ENCODE measurements at regions not wholly inside any gene's neighbourhood (a gene's known extent, or its start where the extent isn't known, plus 50 kb on each side); places are given as distances from the start of the nearest gene placed in this dataset.

DNA sequence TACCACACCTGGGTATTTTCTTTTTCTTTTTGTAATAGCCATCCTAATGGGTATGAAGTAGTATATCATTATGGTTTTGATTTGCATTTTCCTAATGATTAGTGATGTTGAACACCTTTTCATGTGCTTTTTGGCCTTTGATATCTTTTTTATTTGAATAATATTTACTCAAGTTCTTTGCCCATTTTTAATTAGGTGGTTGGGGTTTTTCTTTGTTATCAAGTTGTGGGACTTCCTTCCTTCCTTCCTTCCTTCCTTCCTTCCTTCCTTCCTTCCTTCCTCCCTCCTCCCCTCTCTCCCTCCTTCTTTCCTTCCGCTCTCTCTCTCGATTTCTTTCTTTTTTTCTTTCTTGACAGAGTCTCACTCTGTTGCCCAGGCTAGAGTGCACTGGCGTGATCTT is 75.0 kb upstream of the PDGFD start:
- no peak for DNase-seq (ENCODE audit: low read depth)

DNA sequence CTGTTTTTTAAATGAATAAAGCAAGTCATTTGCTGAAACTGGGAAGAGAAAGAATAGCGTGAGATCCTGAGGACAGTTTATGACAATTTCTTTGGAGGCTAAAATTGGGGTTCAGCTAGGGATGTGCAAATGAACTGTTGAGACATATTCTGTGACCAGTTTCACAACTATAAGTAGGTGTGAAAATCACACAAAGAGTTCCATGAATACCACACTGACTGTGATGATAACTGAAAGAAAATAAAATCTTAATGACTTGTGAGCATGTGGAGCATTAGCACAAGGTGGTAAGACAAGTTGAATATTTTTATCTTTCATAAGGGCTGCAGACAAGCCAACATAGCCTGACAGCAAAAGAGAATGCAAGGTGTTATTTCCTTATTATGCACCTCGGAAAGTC is 61.1 kb upstream of the PDGFD start:
- no peak for DNase-seq (ENCODE audit: low read depth)

DNA sequence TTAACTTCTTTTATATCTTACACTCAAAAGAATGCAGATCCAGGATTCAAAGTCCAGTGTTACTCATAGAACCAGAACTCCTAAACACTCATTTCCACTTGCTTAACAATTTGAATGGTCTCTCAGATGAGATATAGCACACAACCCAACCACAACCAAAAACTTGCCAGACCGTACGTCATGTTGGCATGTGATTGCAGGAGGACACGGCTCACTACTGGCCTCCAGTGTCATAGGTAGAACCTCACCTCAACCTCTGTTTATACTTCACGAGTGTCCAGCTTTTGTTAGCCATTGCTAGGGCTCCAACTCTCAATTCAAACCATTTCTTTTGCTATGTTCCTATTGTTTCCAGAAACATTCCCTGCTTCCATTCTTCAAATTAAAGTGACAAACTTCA is 58.5 kb upstream of the PDGFD start:
- no peak for DNase-seq (ENCODE audit: low read depth)

DNA sequence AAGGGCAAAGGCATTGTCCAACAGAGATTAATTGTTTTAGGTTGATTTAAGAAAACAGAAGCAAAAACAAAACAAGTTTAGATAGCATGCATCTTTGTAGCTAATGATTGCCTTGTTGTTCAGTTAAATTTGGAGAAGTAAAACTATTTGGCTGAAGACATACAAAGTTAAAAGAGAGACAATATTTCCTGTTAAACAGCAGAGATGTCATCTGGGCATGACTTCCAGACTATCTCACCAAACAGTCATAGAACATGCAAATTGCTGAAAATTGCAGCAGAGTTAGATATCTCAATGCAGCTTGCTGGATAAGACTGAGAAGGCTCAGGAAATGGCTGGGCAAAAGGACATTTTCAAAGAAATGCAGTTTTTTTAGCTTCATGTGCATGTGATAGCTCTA is 57.5 kb upstream of the PDGFD start:
- DNase-seq (ENCODE audit: low read depth) = no peak

DNA sequence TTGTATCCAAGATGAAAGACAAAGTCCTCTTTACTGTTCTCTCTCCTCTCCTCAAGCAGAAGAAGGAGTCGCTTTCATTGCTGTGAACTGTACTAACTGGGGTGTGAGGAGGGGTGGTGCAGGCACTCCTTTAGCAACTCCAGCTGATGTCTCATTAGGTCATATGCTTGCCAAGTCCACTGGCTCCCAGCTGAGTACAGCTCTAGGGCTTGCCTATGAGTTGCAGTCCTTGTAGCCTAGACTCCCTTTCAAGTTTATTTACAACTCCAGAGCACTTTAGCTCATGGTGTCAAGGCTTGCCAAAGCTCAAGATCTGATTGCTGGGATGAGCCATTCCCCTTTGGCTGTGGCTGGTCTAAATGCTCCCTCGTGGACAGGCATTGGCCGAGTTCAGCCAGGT is 55.1 kb upstream of the PDGFD start:
- DNase-seq (ENCODE audit: low read depth) = no peak

DNA sequence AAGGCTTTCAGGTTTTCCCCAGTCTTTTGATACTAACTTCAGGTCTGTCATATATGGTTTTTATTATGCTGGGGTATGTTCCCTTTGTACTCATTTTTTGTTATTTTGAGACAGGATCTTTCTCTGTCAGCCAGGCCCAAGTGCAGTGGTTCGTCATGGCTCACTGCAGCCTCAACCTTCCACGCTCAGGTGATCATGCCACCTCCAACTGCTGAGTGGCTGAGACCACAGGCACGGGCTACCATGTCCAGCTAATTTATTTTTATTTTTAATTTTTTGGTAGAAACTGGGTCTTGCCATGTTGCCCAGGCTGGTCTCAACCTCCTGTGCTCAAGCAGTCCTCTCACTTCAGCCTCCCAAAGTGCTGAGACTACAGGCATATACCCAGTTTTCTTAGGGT is 50.6 kb upstream of the PDGFD start:
- DNase-seq (ENCODE audit: low read depth) = no peak
